Loucy (cell line): ENCODE measurements at regions not wholly inside any gene's neighbourhood (a gene's known extent, or its start where the extent isn't known, plus 50 kb on each side); places are given as distances from the start of the nearest gene placed in this dataset.
A peak's percentile ranks its signal among the peaks of the same experiment; 100 is the strongest.
"Not testable (repeated sequence)": the region's sequence is repeated elsewhere in the genome, so short reads cannot be mapped to it uniquely, and the experiment has no call there.

Source experiments
- EZH2phosphoT487 ChIP-seq: fragments of 200-600 bp; IDR thresholded peaks from 2 replicates; pipeline ENCODE4 v1.6.1; 2018; ENCODE audit warnings: antibody characterized with exemption, mild to moderate bottlenecking, moderate library complexity, borderline replicate concordance
- TF ChIP-seq, protein P1 (sequence below): fragments of 200-600 bp; sonication (generic); conservative IDR thresholded peaks from 2 replicates; pipeline ENCODE4 v1.5.1; 2014; ENCODE audit warnings: mild to moderate bottlenecking, antibody characterized with exemption, low read length

DNA sequence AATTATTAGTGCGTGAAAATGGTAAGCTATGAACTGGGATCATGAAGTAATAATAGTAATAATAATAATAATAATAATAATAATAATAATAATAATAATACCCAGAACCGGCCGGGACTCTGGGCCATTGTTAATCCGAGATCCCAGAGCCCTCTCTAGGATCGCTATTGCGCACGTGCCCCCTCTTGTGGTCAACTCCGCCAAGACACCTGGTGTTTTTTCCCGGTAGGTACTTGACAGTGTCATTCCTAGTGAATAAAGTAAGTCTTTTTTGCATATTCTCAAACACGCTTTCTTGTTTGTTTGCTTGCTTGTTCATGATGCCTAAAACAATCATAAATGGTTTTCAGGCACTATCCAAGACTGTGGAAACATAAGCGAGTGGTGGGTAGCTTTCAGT lies 513.7 kb downstream of the RPIA start:
- TF ChIP-seq, protein P1, sequence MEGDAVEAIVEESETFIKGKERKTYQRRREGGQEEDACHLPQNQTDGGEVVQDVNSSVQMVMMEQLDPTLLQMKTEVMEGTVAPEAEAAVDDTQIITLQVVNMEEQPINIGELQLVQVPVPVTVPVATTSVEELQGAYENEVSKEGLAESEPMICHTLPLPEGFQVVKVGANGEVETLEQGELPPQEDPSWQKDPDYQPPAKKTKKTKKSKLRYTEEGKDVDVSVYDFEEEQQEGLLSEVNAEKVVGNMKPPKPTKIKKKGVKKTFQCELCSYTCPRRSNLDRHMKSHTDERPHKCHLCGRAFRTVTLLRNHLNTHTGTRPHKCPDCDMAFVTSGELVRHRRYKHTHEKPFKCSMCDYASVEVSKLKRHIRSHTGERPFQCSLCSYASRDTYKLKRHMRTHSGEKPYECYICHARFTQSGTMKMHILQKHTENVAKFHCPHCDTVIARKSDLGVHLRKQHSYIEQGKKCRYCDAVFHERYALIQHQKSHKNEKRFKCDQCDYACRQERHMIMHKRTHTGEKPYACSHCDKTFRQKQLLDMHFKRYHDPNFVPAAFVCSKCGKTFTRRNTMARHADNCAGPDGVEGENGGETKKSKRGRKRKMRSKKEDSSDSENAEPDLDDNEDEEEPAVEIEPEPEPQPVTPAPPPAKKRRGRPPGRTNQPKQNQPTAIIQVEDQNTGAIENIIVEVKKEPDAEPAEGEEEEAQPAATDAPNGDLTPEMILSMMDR: peak; percentile 56
- TF ChIP-seq EZH2phosphoT487: not testable (repeated sequence)
